ENCODE measurements at regions not wholly inside any gene's neighbourhood (a gene's known extent, or its start where the extent isn't known, plus 50 kb on each side); places are given as distances from the start of the nearest gene placed in this dataset.

DNA sequence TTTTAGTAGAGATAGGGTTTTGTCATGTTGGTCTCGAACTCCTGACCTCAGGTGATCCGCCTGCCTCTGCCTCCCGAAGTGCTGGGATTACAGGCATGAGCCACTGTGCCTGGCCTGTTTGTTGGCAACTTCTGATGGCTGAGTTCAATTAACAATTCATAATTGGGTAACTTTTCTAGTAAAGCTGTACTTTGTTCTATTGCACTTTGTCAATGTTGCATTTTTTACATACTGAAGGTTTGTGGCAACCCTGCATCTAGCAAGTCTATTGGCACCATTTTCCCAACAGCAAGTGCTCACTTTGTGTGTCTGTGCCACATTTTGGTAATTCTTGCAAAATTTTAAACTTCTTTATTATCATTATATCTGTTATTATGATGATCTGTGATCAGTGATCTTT is 64.5 kb upstream of the USP24 start:
- TF ChIP-seq POLR2A (IDR thresholded peaks at IDR 0.05): no peak
- TF ChIP-seq, protein P1, sequence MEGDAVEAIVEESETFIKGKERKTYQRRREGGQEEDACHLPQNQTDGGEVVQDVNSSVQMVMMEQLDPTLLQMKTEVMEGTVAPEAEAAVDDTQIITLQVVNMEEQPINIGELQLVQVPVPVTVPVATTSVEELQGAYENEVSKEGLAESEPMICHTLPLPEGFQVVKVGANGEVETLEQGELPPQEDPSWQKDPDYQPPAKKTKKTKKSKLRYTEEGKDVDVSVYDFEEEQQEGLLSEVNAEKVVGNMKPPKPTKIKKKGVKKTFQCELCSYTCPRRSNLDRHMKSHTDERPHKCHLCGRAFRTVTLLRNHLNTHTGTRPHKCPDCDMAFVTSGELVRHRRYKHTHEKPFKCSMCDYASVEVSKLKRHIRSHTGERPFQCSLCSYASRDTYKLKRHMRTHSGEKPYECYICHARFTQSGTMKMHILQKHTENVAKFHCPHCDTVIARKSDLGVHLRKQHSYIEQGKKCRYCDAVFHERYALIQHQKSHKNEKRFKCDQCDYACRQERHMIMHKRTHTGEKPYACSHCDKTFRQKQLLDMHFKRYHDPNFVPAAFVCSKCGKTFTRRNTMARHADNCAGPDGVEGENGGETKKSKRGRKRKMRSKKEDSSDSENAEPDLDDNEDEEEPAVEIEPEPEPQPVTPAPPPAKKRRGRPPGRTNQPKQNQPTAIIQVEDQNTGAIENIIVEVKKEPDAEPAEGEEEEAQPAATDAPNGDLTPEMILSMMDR (IDR thresholded peaks at IDR 0.05): no peak
- H3K4me3 ChIP-seq (ENCODE audit: low read depth, poor library complexity, severe bottlenecking): no peak overlapping the region
- intact Hi-C loops (cut with DNase I; ENCODE audit: low total_unique reads): loop anchor here (5.0 to 10.0 kb wide), 2 partner anchors 142 to 1425 kb away; no protein-coding TSS in a partner anchor
- no peak for DNase-seq (ENCODE audit: low spot score in 2 of 2)
- 91 to 94% methylated on average over 3 of the region's 3 CpGs for WGBS, 2 donors

DNA sequence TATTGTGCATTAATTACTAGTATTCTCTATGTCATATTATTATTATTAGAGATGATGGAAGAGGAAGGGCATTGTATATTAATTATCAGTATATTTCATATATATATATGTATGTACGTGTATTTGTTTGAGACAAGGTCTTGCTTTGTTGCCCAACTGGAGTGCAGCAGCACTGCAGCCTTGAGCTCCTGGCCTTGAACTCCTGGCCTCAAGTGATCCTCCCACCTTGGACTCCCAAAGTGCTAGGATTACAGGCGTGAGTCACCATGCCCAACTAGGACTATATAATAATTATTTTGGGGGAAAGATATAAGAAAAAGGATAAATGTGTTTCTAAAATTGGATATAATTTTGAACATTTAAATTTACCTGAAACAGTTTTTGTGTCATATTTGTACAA is 63.2 kb upstream of the USP24 start:
- no peak for DNase-seq (ENCODE audit: low spot score in 2 of 2)
- WGBS, 2 donors: 44% methylated on average over 2 of the region's 2 CpGs
- TF ChIP-seq, protein P1 (IDR thresholded peaks at IDR 0.05): no peak
- no peak for TF ChIP-seq POLR2A (IDR thresholded peaks at IDR 0.05)
- intact Hi-C loops (cut with DNase I; ENCODE audit: low total_unique reads): loop anchor here (5.0 kb wide), 1 partner anchor 141 kb away; no protein-coding TSS in a partner anchor
- H3K4me3 ChIP-seq (ENCODE audit: low read depth, poor library complexity, severe bottlenecking): no peak overlapping the region

DNA sequence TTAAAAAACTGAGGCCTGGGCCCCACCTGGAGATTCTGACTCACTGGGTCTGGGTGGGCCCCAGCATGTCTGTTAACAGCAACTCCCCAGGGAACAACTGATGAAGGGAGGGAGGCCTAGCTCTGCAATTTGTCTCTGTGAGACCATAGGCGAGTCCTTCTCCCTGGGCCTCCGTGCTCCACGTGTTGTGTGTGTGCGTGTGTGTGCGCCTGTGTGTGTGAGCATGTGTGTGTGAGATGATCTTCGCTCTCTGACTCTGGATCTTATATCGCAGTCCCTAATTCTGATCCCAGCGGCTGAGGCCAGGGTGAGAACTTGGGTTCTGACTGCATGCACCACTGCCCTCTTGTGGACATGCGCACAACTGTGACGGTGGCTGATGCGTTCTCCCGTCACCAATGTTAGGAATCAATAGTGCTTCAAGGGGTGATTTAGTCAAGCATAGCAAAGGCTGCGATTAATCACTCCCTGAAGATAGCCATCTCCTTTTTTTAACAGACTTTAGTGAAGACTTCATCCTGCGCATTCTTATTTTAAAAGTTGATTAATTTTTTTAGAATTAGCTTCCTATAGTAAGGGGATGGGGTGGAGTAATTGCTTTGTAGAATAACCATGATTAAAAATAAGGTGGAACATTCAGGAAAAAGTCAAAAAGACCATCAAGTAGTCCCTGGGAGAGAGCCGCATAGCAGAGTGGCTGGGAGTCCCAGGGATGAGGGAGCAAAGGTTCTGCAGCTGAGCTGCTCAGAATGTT is 62.4 kb upstream of the USP24 start:
- intact Hi-C loops (cut with DNase I; ENCODE audit: low total_unique reads): loop anchor here (5.0 kb wide), 1 partner anchor 140 kb away; no protein-coding TSS in a partner anchor
- TF ChIP-seq, protein P1 (IDR thresholded peaks at IDR 0.05): peak in 1 of 3 donors; percentile 37
- no peak for TF ChIP-seq POLR2A (IDR thresholded peaks at IDR 0.05)
- WGBS, 2 donors: 18 to 19% methylated on average over 14 to 15 of the region's 15 CpGs
- H3K4me3 ChIP-seq (ENCODE audit: low read depth, poor library complexity, severe bottlenecking): no peak overlapping the region
- DNase-seq (ENCODE audit: low spot score in 2 of 2): peak; percentile 76 to 95

DNA sequence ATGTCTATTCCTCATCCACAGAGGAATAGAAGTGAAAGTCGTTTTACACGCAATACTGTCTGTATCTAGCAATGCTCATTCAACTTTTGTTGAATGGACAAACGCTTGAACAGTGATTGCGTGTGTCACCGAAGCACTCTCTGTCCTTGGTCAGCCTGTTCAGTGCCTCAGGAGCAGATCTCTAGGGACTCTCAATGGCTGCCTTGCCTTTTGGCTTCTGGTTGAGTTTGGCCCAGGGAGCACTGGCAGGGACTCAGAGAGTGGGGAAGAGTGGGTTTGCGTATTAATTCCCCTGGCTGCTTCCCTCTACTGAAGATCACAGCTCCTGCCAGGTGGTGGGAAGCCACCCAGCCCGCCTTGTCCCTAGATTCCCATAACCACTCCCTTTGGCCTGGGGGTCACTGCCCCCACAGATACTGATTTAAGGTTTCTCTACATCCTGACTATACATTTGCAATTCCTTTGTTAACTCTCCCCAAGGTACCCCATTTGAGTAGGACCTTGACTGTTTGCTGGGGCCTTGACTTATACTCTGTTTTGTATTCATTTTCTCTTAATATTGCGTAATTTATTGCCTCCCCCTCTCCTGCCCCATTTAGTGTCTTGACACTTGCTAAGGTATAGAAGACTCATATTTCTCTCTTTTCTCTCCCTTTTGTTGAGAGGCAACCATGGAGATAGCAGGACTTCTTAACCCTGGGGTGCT is 61.7 kb upstream of the USP24 start:
- no peak overlapping the region for H3K4me3 ChIP-seq (ENCODE audit: low read depth, poor library complexity, severe bottlenecking)
- no peak for TF ChIP-seq POLR2A (IDR thresholded peaks at IDR 0.05)
- TF ChIP-seq, protein P1 (IDR thresholded peaks at IDR 0.05): no peak
- 70 to 74% methylated on average over 8 of the region's 8 CpGs for WGBS, 2 donors
- intact Hi-C loops (cut with DNase I; ENCODE audit: low total_unique reads): loop anchor here (5.0 kb wide), 1 partner anchor 140 kb away; no protein-coding TSS in a partner anchor
- no peak for DNase-seq (ENCODE audit: low spot score in 2 of 2)

DNA sequence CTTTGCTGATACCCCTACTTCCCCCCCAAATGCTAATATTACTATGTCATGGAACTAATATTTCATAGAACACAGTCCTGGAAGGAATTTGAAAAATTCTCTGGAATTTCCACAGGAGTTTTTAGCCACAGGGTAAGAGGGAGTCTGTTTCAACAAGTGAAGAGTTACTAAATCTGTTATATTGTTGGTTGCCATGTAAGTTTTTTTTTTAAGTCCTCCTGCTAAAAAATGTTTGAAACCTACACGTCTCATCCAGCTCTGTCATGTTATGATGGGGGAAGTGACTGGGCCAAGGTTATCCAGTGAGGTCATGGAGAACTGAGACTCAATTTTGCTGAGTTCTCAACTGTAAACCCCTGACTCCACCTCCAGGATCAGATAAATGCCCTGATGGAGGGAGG is 60.8 kb upstream of the USP24 start:
- intact Hi-C loops (cut with DNase I; ENCODE audit: low total_unique reads): loop anchor here (5.0 kb wide), 1 partner anchor 139 kb away; no protein-coding TSS in a partner anchor
- no peak for DNase-seq (ENCODE audit: low spot score in 2 of 2)
- TF ChIP-seq, protein P1 (IDR thresholded peaks at IDR 0.05): no peak
- TF ChIP-seq POLR2A (IDR thresholded peaks at IDR 0.05): no peak
- 20 to 27% methylated on average over 1 of the region's 1 CpG for WGBS, 2 donors
- H3K4me3 ChIP-seq (ENCODE audit: low read depth, poor library complexity, severe bottlenecking): no peak overlapping the region

All from lower leg skin (tissue), 4 donors.